ENCODE measurements at regions not wholly inside any gene's neighbourhood (a gene's known extent, or its start where the extent isn't known, plus 50 kb on each side); places are given as distances from the start of the nearest gene placed in this dataset.

- TF ChIP-seq CTCF (IDR thresholded peaks at IDR 0.05; ENCODE audit: low read depth, low read length, missing control alignments), result no peak
- no peak overlapping the region for H3K4me3 ChIP-seq (ENCODE audit: low read depth, low read length)
- in situ Hi-C loops (cut with HindIII; ENCODE audit: low sequenced_read_pairs), result no loop called here
- no peak for DNase-seq (ENCODE audit: low read depth)
Observed at GRCh38 chr10:36232935-36233334, 590.8 kb upstream of the FZD8 start.

- no peak overlapping the region for H3K4me3 ChIP-seq (ENCODE audit: low read depth, low read length)
- DNase-seq (ENCODE audit: low read depth), result no peak
- in situ Hi-C loops (cut with HindIII; ENCODE audit: low sequenced_read_pairs), result no loop called here
- TF ChIP-seq CTCF (IDR thresholded peaks at IDR 0.05; ENCODE audit: low read depth, low read length, missing control alignments), result no peak
Observed at GRCh38 chr10:36224431-36224985, 582.4 kb upstream of the FZD8 start.

GRCh38 chr10:36221101-36221500 lies 579.0 kb upstream of the FZD8 start:
- in situ Hi-C loops (cut with HindIII; ENCODE audit: low sequenced_read_pairs), result no loop called here
- DNase-seq (ENCODE audit: low read depth), result no peak
- TF ChIP-seq CTCF (IDR thresholded peaks at IDR 0.05; ENCODE audit: low read depth, low read length, missing control alignments), result no peak
- no peak overlapping the region for H3K4me3 ChIP-seq (ENCODE audit: low read depth, low read length)

GRCh38 chr10:36220151-36220550 lies 578.1 kb upstream of the FZD8 start:
- no peak for DNase-seq (ENCODE audit: low read depth)
- in situ Hi-C loops (cut with HindIII; ENCODE audit: low sequenced_read_pairs), result no loop called here
- no peak for TF ChIP-seq CTCF (IDR thresholded peaks at IDR 0.05; ENCODE audit: low read depth, low read length, missing control alignments)
- H3K4me3 ChIP-seq (ENCODE audit: low read depth, low read length), result no peak overlapping the region

- in situ Hi-C loops (cut with HindIII; ENCODE audit: low sequenced_read_pairs), result no loop called here
- no peak for DNase-seq (ENCODE audit: low read depth)
- no peak for TF ChIP-seq CTCF (IDR thresholded peaks at IDR 0.05; ENCODE audit: low read depth, low read length, missing control alignments)
- no peak overlapping the region for H3K4me3 ChIP-seq (ENCODE audit: low read depth, low read length)
Observed at GRCh38 chr10:36211856-36212255, 569.8 kb upstream of the FZD8 start.

GRCh38 chr10:36209480-36209879 lies 567.4 kb upstream of the FZD8 start:
- no peak for DNase-seq (ENCODE audit: low read depth)
- in situ Hi-C loops (cut with HindIII; ENCODE audit: low sequenced_read_pairs), result no loop called here
- no peak for TF ChIP-seq CTCF (IDR thresholded peaks at IDR 0.05; ENCODE audit: low read depth, low read length, missing control alignments)
- H3K4me3 ChIP-seq (ENCODE audit: low read depth, low read length), result no peak overlapping the region

- DNase-seq (ENCODE audit: low read depth), result no peak
- no peak overlapping the region for H3K4me3 ChIP-seq (ENCODE audit: low read depth, low read length)
- TF ChIP-seq CTCF (IDR thresholded peaks at IDR 0.05; ENCODE audit: low read depth, low read length, missing control alignments), result no peak
- in situ Hi-C loops (cut with HindIII; ENCODE audit: low sequenced_read_pairs), result no loop called here
Observed at GRCh38 chr10:36202881-36203280, 560.8 kb upstream of the FZD8 start.

Data from astrocyte of the cerebellum (primary cell).